ENCODE measurements at regions not wholly inside any gene's neighbourhood (a gene's known extent, or its start where the extent isn't known, plus 50 kb on each side); places are given as distances from the start of the nearest gene placed in this dataset.
A peak's percentile ranks its signal among the peaks of the same experiment; 100 is the strongest.

- no peak for DNase-seq
Measured at GRCh38 chr2:100222844-100223243, 80.5 kb upstream of the AFF3 start.

- no peak for DNase-seq
Measured at GRCh38 chr2:100218552-100218951, 76.2 kb upstream of the AFF3 start.

- no peak for DNase-seq
Measured at GRCh38 chr2:100217323-100217722, 74.9 kb upstream of the AFF3 start.

- no peak for DNase-seq
Measured at GRCh38 chr2:100216015-100216414, 73.6 kb upstream of the AFF3 start.

GRCh38 chr2:100215371-100215770, 73.0 kb upstream of the AFF3 start:
- no peak for DNase-seq

- peak in 7 of 58 donors; percentile 3 to 38 (median 17) for DNase-seq
Measured at GRCh38 chr2:100214265-100214971, 72.0 kb upstream of the AFF3 start.

GRCh38 chr2:100213595-100213994, 71.2 kb upstream of the AFF3 start:
- DNase-seq = peak in 4 of 58 donors; percentile 7 to 35 (median 16)

GRCh38 chr2:100212850-100213249, 70.5 kb upstream of the AFF3 start:
- DNase-seq = no peak

- no peak for DNase-seq
Measured at GRCh38 chr2:100211521-100211920, 69.1 kb upstream of the AFF3 start.

- peak in 10 of 58 donors; percentile 3 to 57 (median 12) for DNase-seq
Measured at GRCh38 chr2:100208141-100208770, 65.9 kb upstream of the AFF3 start.

- DNase-seq = no peak
Measured at GRCh38 chr2:100207411-100207885, 65.1 kb upstream of the AFF3 start.

- no peak for DNase-seq
Measured at GRCh38 chr2:100206731-100207255, 64.4 kb upstream of the AFF3 start.

- DNase-seq = no peak
Measured at GRCh38 chr2:100205174-100205573, 62.8 kb upstream of the AFF3 start.

- DNase-seq = no peak
Measured at GRCh38 chr2:100202567-100202966, 60.2 kb upstream of the AFF3 start.

GRCh38 chr2:100200985-100201384, 58.6 kb upstream of the AFF3 start:
- no peak for DNase-seq

GRCh38 chr2:100199421-100199820, 57.0 kb upstream of the AFF3 start:
- no peak for DNase-seq

- no peak for DNase-seq
Measured at GRCh38 chr2:100198461-100199230, 56.3 kb upstream of the AFF3 start.

- peak in 35 of 58 donors; percentile 5 to 56 (median 20) for DNase-seq
Measured at GRCh38 chr2:100197631-100198153, 55.3 kb upstream of the AFF3 start.

- DNase-seq = no peak
Measured at GRCh38 chr2:100196786-100197494, 54.5 kb upstream of the AFF3 start.

GRCh38 chr2:100195942-100196341, 53.6 kb upstream of the AFF3 start:
- DNase-seq = no peak

- no peak for DNase-seq
Measured at GRCh38 chr2:100194951-100195350, 52.6 kb upstream of the AFF3 start.

All from anterior cingulate cortex (tissue), 58 donors.